Endothelial cell of umbilical vein (primary cell): ENCODE measurements at regions not wholly inside any gene's neighbourhood (a gene's known extent, or its start where the extent isn't known, plus 50 kb on each side); places are given as distances from the start of the nearest gene placed in this dataset.

Source experiments
- BruUV-seq: library from RNA; stranded (reverse); fragments of 400-500 nt; replicated peaks from 2 replicates; lab custom pipeline; 2021; lab: Mats Ljungman, UMichigan
- CTCF ChIA-PET: fragments of 300-600, 350-600 bp; sonication (Branson Sonifier 250); formaldehyde crosslinking; loops from one replicate; lab custom pipeline; 2021; ENCODE audit warnings: antibody characterized with exemption, inconsistent platforms; lab: Charles Lee
- POLR2A ChIA-PET: fragments of 300-600, 350-600 bp; sonication (Branson Sonifier 250); formaldehyde crosslinking; loops from one replicate; lab custom pipeline; 2021; ENCODE audit warnings: antibody characterized with exemption, inconsistent platforms; lab: Charles Lee
- DNase-seq: peaks from one replicate; pipeline ENCODE4 v3.0.0-alpha.2; 2011; ENCODE audit warnings: low read depth, low spot score
- FAIRE-seq: peaks from 2 replicates; lab custom pipeline; 2011; peaks lifted over from hg19 to GRCh38; lab: Jason Lieb, UNC
- H2AFZ ChIP-seq: 2 replicates; pipeline ENCODE4 v1.6.0; 2012; ENCODE audit warnings: low read depth, low read length, control low read depth, inconsistent platforms
- H3K27ac ChIP-seq: 2 replicates; pipeline ENCODE4 v1.5.1; 2011; ENCODE audit warnings: low read depth, mild to moderate bottlenecking, control low read depth, low read length, moderate library complexity; ENCODE audit not compliant: insufficient read depth
- H3K27me3 ChIP-seq, 2 experiments: 2 replicates each; pipeline versions ENCODE4 v1.6.0 to v1.6.1; 2011; ENCODE audit warnings: low read length in 2 of 2, mixed read lengths in 1 of 2; ENCODE audit not compliant: control insufficient read depth in 2 of 2, insufficient read depth in 2 of 2
- H3K36me3 ChIP-seq, 2 experiments: 2 replicates in 1 of 2; 3 replicates in 1 of 2; pipeline ENCODE4 v1.5.1; 2011; ENCODE audit warnings: low read length in 2 of 2, mild to moderate bottlenecking in 1 of 2, moderate library complexity in 1 of 2; ENCODE audit not compliant: control insufficient read depth in 2 of 2, insufficient read depth in 2 of 2; ENCODE audit errors: extremely low read depth in 1 of 2
- H3K4me1 ChIP-seq: 3 replicates; pipeline ENCODE4 v1.5.1; 2011; ENCODE audit warnings: mild to moderate bottlenecking, low read length; ENCODE audit not compliant: control insufficient read depth, insufficient read depth; ENCODE audit errors: extremely low read depth
- H3K4me2 ChIP-seq: 2 replicates; pipeline ENCODE4 v1.6.1; 2011; ENCODE audit warnings: low read length, control low read depth, mixed read lengths; ENCODE audit not compliant: insufficient read depth
- H3K4me3 ChIP-seq, 3 experiments: fragments of 200-600 bp in 1 of 3; sonication (generic), shearing (Covaris generic) in 1 of 3; replicated peaks in 1 of 3; 2 replicates each; pipeline ENCODE4 v1.5.1; 2011 to 2016; ENCODE audit warnings: control low read depth in 3 of 3, low read length in 3 of 3, mild to moderate bottlenecking in 2 of 3, inconsistent platforms in 1 of 3, low read depth in 1 of 3, moderate library complexity in 1 of 3; ENCODE audit not compliant: insufficient read depth in 1 of 3
- H3K79me2 ChIP-seq: 2 replicates; pipeline ENCODE4 v1.6.0; 2012; ENCODE audit warnings: low read length, inconsistent platforms; ENCODE audit not compliant: control insufficient read depth, insufficient read depth
- H3K9ac ChIP-seq: replicated peaks from 2 replicates; pipeline ENCODE3; 2011; ENCODE audit warnings: low read length, control low read depth; ENCODE audit not compliant: insufficient read depth; ENCODE audit errors: extremely low read depth
- H3K9me1 ChIP-seq: replicated peaks from 3 replicates; pipeline ENCODE4 v1.6.0; 2011; ENCODE audit warnings: mild to moderate bottlenecking, low read length; ENCODE audit not compliant: control insufficient read depth, insufficient read depth; ENCODE audit errors: extremely low read depth
- H3K9me3 ChIP-seq: replicated peaks from 2 replicates; pipeline ENCODE4 v1.5.1; 2012; ENCODE audit warnings: low read length, inconsistent platforms; ENCODE audit not compliant: control insufficient read depth, insufficient read depth
- H4K20me1 ChIP-seq: replicated peaks from 2 replicates; pipeline ENCODE3; 2011; ENCODE audit warnings: mild to moderate bottlenecking, low read length; ENCODE audit not compliant: control insufficient read depth, insufficient read depth; ENCODE audit errors: extremely low read depth
- EZH2 ChIP-seq: IDR thresholded peaks from 2 replicates; pipeline ENCODE4 v1.6.1; 2012; ENCODE audit warnings: borderline replicate concordance, low read depth, mild to moderate bottlenecking, moderate library complexity, low read length, inconsistent platforms; ENCODE audit not compliant: severe bottlenecking
- FOS ChIP-seq: IDR thresholded peaks from 2 replicates; pipeline ENCODE4 v1.6.1; 2011; ENCODE audit warnings: mild to moderate bottlenecking, low read length, moderate library complexity, borderline replicate concordance; ENCODE audit not compliant: insufficient read depth
- GATA2 ChIP-seq: IDR thresholded peaks from 2 replicates; pipeline ENCODE4 v1.7.0; 2011; ENCODE audit warnings: low read depth, mild to moderate bottlenecking, moderate library complexity, mixed read lengths, low read length; ENCODE audit not compliant: insufficient read length, insufficient read depth
- JUN ChIP-seq: IDR thresholded peaks from 2 replicates; pipeline ENCODE4 v1.6.1; 2011; ENCODE audit warnings: borderline replicate concordance, low read depth; ENCODE audit not compliant: insufficient read length, insufficient read depth
- MAX ChIP-seq: IDR thresholded peaks from 2 replicates; pipeline ENCODE4 v1.6.1; 2011; ENCODE audit not compliant: insufficient read depth, insufficient read length
- MYC ChIP-seq: IDR thresholded peaks from one replicate; pipeline ENCODE4 v1.6.1; 2011; ENCODE audit warnings: mild to moderate bottlenecking, low read depth, low read length
- POLR2A ChIP-seq: IDR thresholded peaks from 2 replicates; pipeline ENCODE4 v1.6.1; 2012; ENCODE audit warnings: low read depth, mild to moderate bottlenecking, control low read depth, low read length
- POLR2AphosphoS5 ChIP-seq: IDR thresholded peaks from 2 replicates; pipeline ENCODE4 v1.6.1; 2012; ENCODE audit warnings: low read depth, mild to moderate bottlenecking, control low read depth, low read length, moderate library complexity; ENCODE audit not compliant: insufficient read depth
- dilution Hi-C: fragments of 300-500 bp; cut with MboI; formaldehyde crosslinking; loops from one replicate; pipeline ENCODE4 v1.15.0; 2019; ENCODE audit warnings: low sequenced_read_pairs; ENCODE audit not compliant: extremely low pct_ligation_motif_present
- intact Hi-C: fragments of 100-400 bp; cut with micrococcal nuclease; formaldehyde crosslinking; loops from one replicate; pipeline ENCODE4 v1.10.0; 2022
- TF ChIP-seq, protein P1 (sequence below), 2 donors: IDR thresholded peaks; 1 replicate in 1 of 2; 2 replicates in 1 of 2; pipeline ENCODE4 v1.5.1; 2011; ENCODE audit warnings: low read length in 2 of 2, mild to moderate bottlenecking in 2 of 2, moderate library complexity in 2 of 2, control low read depth in 1 of 2, inconsistent platforms in 1 of 2, low read depth in 1 of 2; ENCODE audit not compliant: insufficient read depth in 1 of 2; ENCODE audit errors: extremely low read depth in 1 of 2

- TF ChIP-seq GATA2: no peak
- no peak for TF ChIP-seq POLR2A
- TF ChIP-seq JUN: no peak
- TF ChIP-seq MYC: no peak
- no peak for TF ChIP-seq FOS
- TF ChIP-seq POLR2AphosphoS5: no peak
- no peak for TF ChIP-seq MAX
- TF ChIP-seq EZH2: no peak
- TF ChIP-seq, protein P1, sequence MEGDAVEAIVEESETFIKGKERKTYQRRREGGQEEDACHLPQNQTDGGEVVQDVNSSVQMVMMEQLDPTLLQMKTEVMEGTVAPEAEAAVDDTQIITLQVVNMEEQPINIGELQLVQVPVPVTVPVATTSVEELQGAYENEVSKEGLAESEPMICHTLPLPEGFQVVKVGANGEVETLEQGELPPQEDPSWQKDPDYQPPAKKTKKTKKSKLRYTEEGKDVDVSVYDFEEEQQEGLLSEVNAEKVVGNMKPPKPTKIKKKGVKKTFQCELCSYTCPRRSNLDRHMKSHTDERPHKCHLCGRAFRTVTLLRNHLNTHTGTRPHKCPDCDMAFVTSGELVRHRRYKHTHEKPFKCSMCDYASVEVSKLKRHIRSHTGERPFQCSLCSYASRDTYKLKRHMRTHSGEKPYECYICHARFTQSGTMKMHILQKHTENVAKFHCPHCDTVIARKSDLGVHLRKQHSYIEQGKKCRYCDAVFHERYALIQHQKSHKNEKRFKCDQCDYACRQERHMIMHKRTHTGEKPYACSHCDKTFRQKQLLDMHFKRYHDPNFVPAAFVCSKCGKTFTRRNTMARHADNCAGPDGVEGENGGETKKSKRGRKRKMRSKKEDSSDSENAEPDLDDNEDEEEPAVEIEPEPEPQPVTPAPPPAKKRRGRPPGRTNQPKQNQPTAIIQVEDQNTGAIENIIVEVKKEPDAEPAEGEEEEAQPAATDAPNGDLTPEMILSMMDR (IDR thresholded peaks at IDR 0.05; ENCODE audit: extremely low read depth in 1 of 2, insufficient read depth in 1 of 2, low read depth in 1 of 2, low read length in 2 of 2): no peak
- Histone ChIP-seq H3K4me1 (no peaks in the 10 kb centered on the region), H3K4me2 (no peak overlapping the region), H3K79me2 (no peaks in the 10 kb centered on the region), H4K20me1 (no peaks in the 10 kb centered on the region), H3K27ac (no peak overlapping the region), H3K36me3 (no peaks in the 10 kb centered on the region), H3K4me3 (no peak overlapping the region), H2AFZ (no peak overlapping the region), H3K9me1 (no peaks in the 10 kb centered on the region), H3K27me3 (no peaks in the 10 kb centered on the region), H3K9ac (no peak overlapping the region), H3K9me3 (peaks cover 2% of the 10 kb centered on the region)
- ChIA-PET POLR2A (no interaction called here), CTCF (no interaction called here)
- BruUV-seq: no TSS peak
- intact Hi-C loops: no loop called here
- dilution Hi-C loops: no loop called here
- DNase-seq (no peak), FAIRE-seq (no peak)
Observed at GRCh38 chr10:108086502-108086901, 922.0 kb upstream of the SORCS1 start.
